NCI-H1694 treated with DMSO at 0.1 percent for 48 hours (cell line): ENCODE measurements at regions not wholly inside any gene's neighbourhood (a gene's known extent, or its start where the extent isn't known, plus 50 kb on each side); places are given as distances from the start of the nearest gene placed in this dataset.
"Not testable (repeated sequence)": the region's sequence is repeated elsewhere in the genome, so short reads cannot be mapped to it uniquely, and the experiment has no call there.

Source experiments
- DNase-seq: peaks from one replicate; lab custom pipeline; 2025; lab: John Stamatoyannopoulos, UW

DNA sequence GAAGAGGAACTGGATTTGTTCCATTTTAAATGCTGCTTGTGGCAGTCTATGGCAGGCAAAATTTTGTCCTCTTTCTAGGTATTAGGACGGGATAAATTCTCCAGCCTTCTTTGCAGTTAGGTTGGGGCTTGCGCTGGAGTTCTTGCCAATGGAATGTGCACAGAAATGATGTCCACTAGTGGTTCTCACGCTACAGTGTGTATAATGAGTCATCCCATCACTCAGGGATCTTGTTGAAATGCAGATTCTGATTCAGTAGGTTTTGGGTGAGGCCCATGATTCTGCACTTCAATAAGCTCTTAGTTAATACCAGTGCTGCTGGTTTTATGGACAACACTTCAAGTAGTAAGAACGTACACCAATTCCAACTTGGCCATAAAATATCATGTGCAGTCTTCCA is 317.6 kb upstream of the KLF4 start:
- no peak for DNase-seq

DNA sequence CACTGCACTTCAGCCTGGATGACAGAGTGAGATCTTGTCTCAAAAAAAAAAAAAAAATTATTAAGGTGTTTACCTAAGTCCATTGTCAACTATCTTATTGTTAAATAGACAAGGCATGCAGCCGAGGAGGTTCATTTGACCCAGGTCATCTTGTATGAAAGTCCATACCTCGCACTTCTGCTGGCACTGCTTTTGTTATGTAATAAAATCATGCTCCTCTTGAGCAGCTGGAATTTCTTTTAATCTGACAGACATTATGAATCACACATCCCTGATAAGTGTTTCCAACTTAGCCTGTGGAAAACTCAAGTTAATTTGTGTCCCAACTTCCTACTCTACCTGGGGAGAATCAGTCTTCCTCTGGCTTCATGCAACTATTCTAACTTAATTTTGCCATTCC is 315.6 kb upstream of the KLF4 start:
- DNase-seq, result no peak

DNA sequence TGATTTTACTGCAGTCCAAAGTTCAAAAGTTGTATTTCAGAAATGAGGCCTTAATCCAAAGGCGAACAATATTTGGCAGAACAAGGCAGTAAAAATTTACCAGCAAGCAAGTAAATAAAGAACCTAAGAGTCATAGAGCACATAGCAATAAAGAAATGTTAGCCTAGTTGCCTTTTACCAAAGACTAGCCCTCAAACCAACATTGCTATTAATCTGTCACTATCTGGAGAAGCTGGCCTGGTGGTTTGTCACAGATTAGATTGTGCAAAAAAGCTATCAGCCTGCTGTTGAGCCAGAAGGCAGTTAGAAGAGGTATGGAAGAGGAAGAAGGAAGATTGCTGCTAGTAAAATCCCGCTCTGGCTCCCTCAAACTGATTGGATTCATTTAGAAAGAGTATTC is 304.7 kb upstream of the KLF4 start:
- DNase-seq, result no peak

DNA sequence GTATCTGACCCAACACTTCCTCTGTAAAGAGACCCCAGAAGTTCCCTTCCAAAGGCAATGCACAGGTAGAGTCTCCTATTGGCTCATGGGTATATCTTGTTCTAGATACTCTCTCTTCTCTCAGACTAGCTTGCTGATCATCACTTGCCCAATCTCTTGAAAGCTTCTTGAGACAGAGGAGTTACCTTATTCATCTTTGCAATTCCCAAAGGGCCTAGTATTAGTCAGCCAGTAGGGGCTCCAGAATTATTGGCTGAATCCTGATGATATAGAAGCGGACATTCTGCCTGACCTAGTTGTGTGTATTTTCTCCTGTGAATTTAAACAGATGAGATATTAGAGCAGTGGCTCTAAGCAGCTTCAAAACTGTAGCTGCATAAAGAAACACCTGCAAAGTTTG is 304.0 kb upstream of the KLF4 start:
- DNase-seq, result no peak

DNA sequence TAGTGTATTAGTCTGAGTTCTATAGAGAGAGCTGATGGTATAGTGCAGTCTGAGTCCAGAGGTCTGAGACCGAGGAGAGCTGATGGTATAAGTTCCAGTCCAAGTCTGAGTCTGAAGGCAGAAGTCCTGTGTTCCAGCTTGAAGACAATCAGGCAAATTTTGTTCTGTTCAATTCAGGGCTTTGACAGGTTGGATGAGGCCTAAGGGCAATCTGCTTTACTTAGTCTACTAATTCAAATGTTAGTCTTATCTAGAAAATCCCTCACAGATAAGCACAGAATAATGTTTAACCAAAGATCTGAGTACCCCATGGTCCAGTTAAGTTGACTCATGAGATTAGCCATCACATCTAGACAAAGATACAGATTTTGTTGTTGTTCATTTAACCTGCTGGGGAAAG is 303.0 kb upstream of the KLF4 start:
- DNase-seq, result no peak

DNA sequence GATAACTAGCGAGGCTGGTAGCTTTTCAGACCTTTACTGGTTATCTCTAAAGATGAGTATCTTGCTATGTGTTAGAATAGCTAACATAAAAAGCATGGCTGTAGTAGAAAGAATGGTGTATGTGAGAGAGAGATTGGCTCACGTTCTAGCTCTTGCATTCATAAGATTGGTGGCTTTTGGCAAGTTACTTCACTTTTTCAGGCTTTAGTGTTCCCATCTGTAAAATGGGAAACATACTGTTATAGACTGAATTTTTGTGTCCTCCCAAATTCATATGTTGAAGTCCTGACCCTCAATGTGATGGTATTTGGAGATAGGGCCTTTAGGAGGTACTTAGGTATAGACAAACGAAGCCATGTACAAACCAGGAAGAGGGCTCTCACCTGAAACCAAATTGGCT is 302.4 kb upstream of the KLF4 start:
- DNase-seq, result no peak

DNA sequence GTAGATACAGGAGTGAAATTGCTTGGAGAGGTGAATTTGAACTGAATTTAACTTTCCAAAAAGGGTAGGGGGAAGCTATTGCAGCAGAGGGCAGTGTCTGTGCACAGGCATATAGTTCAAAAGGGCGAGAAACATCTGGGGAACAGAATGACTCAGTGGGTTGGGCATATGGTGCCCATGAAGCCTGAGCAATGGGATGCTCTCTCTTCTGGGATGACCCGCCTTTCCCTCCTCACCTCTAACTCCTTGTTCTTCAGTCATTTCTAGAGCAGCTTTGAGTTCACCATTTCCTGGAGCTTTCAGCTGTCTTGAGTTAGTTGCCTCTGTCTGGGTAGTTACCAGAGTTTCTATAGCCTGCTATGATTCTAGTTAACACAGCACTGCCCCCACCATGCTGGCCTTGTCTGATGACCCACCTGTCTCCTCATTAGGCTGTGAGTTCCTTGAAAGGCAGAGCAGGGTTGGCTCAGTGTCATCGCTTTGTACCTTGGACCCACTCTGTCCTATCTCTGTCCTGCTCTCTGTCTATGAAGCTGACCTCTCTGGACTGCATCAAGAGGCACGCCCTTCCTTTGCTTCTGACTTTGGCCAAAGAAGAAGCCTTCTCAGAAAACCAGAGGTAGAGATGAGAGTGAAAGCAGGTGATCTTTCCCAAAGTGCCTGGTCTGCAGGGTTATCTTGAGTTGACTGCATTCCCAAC is 299.6 kb upstream of the KLF4 start:
- no peak for DNase-seq

DNA sequence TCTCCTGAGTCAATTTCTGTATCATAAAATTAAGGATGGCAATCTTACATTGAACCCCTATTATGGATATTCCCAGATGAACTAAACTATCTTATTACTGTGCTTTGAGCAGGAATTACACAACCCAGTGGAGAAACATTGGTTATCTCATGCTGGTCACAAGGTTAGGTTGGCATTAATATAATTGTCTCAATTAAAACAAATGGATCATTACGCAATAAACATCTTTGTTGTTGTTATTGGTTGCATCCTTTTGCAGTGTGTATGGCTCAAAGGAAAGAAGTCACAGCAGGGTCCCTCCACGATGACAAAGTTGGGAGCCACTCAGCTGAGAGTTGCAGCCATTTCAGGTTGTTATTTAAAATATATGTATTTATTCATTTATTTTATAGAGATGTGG is 297.0 kb upstream of the KLF4 start:
- DNase-seq, result no peak

DNA sequence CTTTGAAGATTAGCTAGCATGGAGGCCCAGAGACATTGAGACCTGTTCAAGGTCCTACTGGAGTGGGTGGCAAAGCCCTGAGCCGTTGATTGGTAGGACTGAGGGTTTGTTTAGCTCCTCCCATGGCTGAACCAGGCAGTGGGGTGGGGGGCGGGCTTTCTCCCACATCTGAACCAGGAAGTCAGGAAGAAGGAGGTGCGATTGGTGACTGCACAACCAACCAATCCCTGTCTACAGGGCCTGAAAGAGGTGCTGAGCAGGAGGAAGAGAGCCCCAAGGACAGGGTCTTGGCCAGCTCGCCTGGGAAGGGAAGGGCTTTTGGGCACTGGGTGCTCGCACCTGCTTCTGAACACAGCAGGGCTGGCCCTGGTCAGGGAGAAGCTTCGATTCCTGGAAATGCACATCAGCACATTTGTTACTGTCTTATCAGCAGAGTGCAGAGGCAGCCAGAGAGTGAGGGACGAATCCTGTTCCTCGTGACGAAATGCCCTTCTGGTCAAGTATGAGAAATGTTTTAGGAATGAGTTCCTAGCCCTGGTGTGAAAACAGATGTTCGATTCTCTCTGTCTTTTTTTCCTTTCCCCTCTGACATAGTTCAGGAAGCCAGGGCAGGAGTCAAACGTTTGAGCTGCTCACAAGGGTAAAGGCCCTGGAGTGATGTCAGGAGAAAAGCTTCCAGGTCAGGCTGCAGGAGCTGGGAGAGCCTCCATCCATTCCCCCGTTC is 294.8 kb upstream of the KLF4 start:
- no peak for DNase-seq

DNA sequence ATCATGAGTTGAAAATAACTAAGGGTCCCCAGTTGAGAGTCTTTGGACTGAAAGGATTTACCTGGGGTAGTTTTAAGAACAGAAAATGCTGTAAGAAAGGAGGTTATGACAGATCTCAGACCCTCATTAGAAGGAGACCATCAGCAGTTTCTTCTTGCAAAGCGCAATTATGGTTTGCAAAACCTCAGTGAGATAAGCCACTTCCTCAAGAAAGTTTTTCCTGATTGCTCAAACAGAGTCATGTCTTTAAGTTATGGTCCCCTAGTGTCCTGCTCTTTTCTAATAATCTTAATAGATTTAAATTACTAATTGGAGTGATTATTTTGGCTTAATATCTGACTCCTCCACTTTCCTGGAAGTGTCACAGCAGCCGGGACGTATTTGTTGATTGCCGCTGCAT is 293.2 kb upstream of the KLF4 start:
- DNase-seq, result no peak

DNA sequence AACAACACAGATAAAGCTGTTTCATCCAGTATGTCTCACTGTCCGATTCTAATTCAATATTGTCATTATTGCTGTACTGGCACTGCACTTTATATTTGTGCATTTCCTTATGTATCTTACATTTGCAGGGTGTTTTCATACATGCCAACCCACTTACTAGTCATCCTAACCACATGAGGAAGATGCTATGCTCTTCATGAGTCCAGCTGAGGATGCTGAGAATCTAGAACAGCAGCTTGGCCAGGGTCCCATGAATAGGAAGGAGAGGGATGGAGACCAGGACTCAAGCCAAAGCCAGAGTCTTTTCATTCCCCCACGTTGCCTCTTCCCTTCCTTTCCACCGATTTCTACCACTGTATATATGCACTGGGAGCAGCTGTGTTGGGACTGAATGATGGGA is 292.8 kb upstream of the KLF4 start:
- DNase-seq, result no peak

DNA sequence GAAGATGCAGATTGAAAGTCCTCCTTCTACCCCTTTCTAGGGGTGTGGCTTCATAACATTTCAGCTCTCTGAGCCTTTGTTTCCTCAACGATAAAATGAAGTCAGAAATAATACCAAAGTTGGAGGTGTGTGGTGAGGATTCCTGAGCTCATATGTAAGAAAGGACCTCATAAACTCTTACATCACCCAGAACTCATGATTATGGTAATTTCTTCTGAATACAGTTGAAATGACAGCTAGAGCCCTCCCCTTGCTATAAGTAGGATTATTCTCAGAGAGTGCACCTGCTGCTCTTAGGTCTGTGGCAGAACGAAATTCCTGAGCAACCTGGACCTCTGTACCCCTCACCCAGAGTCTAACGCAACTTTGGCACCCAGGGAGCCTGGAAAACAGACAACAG is 291.4 kb upstream of the KLF4 start:
- DNase-seq, result no peak

DNA sequence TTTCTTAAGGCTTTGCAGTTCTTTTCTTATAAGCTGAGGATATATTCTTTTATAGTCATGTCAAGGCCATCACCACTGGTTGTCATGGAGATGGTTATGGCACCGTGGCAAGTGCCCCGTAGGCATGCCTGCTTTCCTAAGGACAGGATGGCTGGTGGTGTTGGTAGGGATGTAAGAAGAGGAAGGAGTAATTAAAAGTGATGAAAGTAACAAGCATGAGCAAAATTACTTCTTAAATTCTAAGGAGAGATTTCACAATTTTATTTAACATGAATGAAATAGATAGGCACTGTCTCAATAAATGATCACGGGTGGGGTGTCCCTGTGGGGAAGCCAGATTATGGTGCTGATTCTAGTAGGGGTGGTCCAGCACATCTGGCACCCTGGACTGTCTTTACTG is 290.2 kb upstream of the KLF4 start:
- DNase-seq, result no peak

DNA sequence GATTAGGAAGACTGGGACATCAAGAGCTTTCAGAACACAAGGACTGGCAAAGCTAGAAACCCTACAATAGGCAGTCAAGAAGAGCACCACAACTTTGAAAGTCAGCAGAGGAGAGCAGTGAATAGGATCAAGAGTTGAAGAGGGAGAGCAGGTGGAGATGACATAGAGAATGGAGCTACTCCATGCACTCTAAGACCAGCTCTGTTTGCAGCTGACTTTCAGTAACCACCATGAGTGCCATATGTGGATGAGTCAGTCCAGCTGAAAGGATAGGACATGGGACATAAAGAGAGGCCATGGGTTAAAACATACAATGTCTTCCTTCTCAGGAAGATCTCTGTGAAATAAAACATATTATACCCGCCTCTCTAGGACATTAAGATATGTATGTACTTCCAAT is 289.1 kb upstream of the KLF4 start:
- DNase-seq, result no peak

DNA sequence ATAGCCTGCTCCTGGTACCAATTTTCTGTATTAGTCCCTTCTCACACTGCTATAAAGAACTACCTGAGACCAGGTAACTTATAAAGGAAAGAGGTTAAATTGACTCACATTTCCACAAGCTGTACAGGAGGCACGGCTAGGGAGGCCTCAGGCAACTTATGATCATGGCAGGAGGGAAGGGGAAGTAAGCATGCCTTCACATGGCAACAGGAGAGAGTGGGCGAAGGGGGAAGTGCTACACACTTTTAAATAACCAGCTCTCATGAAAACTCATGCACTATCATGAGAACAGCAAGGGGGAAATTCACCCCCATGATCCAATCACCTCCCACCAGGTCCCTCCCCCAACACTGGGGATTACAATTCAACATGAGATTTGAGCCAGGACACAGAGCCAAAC is 284.5 kb upstream of the KLF4 start:
- not testable (repeated sequence) for DNase-seq

DNA sequence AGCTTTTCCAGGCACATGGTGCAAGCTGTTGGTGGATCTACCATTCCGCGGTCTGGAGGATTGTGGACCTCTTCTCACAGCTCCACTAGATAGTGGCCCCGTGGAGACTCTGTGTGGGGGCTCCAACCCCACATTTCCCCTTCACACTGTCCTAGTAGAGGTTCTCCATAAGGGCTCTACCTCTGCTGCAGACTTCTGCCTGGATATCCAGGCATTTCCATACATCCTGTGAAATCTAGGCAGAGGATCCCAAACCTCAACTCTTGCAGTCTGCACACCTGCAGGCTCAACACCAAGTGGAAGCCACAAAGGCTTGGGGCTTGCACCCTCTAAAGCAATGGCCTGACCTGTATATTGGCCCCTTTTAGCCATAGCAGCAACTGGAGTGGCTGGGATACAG is 283.4 kb upstream of the KLF4 start:
- DNase-seq, result no peak

DNA sequence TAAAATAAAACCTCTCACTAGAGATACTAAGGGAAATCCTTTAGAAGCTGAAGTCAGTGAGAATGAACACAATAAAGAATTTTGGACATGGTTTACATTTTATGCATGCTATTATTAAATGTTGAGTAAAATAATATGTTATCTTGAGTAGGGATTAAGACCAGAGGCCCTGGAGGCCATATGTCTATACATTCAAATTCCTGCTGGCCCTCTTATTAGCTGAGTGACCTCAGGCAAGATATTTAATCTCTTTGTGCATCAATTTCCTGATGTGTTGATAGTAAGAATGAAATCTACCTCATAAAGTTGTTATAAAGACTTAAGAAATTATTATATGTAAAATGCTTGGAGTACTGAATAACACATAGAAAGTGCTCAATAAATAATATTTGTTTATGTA is 281.1 kb upstream of the KLF4 start:
- no peak for DNase-seq

DNA sequence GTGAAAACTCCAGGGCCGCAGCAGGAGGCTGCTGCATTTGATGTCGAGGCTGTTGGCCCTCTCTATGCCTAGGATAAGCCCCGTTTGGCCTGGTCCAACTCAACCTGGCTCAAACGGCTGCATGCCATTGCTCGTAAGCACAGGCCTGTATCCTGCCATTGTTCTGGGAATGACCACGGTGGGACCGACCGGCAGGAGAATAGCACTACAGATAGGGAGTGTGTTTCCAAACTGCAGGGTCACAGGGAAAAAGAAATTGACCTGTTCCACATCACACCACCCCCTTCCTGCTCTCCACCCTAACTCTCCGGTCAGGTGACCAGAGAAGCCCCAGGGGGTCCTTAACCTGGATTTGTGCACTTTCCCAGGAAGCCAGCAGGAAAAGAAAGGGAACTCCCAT is 278.7 kb upstream of the KLF4 start:
- no peak for DNase-seq

DNA sequence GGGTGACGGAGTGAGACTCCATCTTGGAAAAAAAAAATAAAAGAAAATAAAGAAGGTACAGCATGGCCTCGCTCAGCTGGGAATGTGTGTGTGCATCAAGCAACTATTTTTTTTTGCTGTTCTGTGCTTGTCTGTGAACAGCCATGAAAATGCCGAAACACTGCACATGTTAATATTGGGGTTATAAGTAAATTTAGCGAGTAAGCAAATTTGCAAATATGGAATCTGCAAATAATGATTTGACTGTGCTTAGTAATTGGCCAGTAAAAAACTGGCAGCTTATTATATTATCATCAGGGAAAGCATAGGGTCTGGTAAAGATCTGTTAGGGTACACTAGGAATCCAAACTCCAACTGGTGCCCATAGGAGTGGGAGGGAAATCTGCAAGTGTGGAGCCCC is 278.1 kb upstream of the KLF4 start:
- DNase-seq, result no peak

DNA sequence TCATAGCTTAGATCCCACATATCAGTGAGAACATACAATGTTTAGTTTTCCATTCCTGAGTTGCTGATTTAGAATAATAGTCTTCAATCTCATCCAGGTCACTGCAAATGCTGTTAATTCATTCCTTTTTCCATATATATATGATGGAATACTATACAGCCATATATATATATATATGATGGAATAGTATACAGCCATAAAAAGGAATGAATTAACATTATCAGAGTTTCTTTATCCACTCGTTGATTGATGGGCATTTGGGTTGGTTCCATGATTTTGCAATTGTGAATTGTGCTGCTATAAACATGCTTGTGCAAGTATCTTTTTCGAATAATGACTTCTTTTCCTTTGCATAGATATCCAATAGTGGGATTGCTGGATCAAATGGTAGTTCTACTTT is 273.9 kb upstream of the KLF4 start:
- DNase-seq, result not testable (repeated sequence)

DNA sequence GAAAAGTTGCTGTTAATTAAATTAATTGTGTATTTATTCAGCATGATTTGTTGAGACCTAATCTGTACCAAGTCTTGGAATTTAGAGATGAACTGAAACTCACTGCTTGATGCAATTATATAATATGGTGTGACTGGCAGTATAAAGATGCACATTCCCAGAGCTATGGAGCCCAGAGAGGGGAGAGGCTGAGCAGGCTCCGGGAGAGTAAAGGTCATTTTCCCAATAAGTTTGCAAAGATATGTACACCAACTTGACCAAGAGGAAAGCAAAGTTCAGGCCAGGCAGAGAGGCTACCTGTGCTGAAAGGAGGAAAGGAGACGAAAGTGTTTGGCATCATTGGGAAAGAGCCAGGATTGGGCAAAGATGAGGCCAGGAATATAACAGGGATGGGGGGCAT is 271.7 kb upstream of the KLF4 start:
- DNase-seq, result no peak

DNA sequence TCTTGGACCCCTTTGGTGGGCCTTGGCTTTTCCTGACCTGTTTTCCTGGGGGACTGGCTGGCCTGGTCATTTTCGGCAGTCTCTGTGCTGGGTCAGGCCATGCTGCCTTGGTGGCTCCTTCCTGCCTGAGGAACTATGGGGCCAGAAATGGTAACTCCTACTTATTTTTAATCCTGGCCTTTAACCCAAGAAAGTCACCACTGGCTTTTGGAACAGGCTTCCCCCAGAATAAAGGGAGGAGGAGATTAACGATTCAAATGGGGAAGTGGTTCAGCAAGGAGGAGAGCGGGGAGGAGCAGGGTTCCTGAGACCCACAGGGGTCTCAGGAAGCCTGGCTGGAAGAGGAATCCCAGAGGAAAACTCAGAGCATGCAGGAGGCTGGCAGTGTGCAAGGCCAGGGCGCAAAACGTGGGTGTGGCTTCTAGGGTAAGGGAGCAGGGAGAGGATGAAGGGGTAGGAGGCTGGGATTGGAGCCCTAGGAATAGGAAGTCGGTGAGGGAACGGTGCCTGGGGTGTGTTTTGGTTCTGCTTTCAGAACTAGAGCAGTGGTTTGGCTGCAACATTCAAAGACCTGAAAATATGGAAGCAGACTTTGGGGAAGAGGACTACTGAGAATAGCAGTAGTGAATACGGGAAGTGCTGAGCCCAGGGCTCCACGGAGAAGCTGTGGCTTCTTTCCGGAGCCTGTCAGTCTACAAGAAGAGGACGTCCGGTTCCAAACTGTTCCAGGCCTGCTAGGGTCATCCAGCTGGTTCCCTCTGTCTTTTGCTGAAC is 271.1 kb upstream of the KLF4 start:
- no peak for DNase-seq

DNA sequence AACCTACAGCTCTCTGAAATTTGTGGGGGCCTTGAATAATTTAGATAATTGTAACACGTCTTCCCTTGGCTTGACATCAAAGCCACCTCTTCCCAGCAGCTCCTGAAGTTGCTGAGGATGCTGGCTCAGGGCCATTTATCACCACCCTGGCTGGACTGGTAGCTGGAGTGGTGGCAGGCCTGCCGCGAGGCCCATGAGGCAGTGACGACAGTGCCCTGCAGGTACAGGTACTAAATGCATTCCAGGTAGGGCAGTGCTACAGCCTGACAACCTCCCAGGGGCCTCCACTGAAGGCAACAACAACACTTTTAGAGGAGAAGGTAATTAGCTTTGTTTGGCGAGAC is 270.2 kb upstream of the KLF4 start:
- DNase-seq, result no peak
